ENCODE measurements at regions not wholly inside any gene's neighbourhood (a gene's known extent, or its start where the extent isn't known, plus 50 kb on each side); places are given as distances from the start of the nearest gene placed in this dataset.

DNA sequence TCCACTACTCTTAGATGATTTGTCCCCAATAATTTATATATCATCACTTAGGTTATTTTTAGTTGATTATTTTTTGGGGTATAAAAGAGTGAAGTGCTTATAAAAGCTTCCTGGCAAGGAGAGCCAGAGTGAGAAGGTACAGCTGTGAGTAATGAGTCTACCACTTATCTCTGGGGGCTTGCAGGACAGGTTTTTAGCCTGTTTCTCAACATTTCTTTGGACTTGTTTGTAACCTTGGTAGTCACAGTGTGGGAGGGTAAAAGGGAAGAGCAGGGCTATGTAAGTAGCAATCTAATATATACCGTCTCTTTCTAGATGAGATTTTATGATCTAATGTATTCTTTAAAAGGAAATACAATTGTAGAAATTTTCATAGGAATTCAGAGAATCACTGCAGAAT, 321.3 kb upstream of the GOLIM4 start:
- Histone ChIP-seq H3K4me2 (ENCODE audit: low read length) (no peak overlapping the region), H3K4me3 (ENCODE audit: low read length) (no peak overlapping the region)
- no peak for TF ChIP-seq EZH2 (IDR thresholded peaks at IDR 0.05; ENCODE audit: borderline replicate concordance, insufficient read depth, low read length, poor library complexity, severe bottlenecking)
- TF ChIP-seq EP300 (conservative IDR thresholded peaks at IDR 0.05; ENCODE audit: poor library complexity, severe bottlenecking) = no peak
- TF ChIP-seq RAD21 (conservative IDR thresholded peaks at IDR 0.05) = no peak
- no peak for TF ChIP-seq SMC3 (conservative IDR thresholded peaks at IDR 0.05; ENCODE audit: poor library complexity)
- no peak for TF ChIP-seq MXI1 (conservative IDR thresholded peaks at IDR 0.05; ENCODE audit: poor library complexity, severe bottlenecking)
- TF ChIP-seq, protein P1, sequence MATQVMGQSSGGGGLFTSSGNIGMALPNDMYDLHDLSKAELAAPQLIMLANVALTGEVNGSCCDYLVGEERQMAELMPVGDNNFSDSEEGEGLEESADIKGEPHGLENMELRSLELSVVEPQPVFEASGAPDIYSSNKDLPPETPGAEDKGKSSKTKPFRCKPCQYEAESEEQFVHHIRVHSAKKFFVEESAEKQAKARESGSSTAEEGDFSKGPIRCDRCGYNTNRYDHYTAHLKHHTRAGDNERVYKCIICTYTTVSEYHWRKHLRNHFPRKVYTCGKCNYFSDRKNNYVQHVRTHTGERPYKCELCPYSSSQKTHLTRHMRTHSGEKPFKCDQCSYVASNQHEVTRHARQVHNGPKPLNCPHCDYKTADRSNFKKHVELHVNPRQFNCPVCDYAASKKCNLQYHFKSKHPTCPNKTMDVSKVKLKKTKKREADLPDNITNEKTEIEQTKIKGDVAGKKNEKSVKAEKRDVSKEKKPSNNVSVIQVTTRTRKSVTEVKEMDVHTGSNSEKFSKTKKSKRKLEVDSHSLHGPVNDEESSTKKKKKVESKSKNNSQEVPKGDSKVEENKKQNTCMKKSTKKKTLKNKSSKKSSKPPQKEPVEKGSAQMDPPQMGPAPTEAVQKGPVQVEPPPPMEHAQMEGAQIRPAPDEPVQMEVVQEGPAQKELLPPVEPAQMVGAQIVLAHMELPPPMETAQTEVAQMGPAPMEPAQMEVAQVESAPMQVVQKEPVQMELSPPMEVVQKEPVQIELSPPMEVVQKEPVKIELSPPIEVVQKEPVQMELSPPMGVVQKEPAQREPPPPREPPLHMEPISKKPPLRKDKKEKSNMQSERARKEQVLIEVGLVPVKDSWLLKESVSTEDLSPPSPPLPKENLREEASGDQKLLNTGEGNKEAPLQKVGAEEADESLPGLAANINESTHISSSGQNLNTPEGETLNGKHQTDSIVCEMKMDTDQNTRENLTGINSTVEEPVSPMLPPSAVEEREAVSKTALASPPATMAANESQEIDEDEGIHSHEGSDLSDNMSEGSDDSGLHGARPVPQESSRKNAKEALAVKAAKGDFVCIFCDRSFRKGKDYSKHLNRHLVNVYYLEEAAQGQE (IDR thresholded peaks at IDR 0.05; ENCODE audit: borderline replicate concordance) = no peak
- TF ChIP-seq, protein P2, sequence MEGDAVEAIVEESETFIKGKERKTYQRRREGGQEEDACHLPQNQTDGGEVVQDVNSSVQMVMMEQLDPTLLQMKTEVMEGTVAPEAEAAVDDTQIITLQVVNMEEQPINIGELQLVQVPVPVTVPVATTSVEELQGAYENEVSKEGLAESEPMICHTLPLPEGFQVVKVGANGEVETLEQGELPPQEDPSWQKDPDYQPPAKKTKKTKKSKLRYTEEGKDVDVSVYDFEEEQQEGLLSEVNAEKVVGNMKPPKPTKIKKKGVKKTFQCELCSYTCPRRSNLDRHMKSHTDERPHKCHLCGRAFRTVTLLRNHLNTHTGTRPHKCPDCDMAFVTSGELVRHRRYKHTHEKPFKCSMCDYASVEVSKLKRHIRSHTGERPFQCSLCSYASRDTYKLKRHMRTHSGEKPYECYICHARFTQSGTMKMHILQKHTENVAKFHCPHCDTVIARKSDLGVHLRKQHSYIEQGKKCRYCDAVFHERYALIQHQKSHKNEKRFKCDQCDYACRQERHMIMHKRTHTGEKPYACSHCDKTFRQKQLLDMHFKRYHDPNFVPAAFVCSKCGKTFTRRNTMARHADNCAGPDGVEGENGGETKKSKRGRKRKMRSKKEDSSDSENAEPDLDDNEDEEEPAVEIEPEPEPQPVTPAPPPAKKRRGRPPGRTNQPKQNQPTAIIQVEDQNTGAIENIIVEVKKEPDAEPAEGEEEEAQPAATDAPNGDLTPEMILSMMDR (IDR thresholded peaks at IDR 0.05; ENCODE audit: poor library complexity, severe bottlenecking) = no peak

DNA sequence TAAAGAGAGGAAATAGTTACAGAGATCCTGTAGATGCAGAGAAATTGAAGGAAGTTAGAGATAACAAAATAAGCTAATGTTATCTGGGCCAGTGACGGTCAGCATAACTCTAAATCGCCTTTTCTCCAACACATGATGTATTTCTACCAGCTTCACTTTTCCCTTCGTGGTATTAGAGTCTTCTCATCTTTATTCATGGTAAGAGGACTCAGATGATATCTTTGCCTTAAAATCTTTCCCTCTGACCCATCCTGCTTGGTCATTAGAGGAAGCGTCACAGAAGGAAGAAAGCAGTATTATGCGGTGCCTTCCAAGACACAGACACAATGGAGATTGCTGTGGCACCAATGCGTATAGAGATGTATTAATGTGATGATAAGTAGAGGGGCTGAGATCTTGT, 320.7 kb upstream of the GOLIM4 start:
- H2AFZ ChIP-seq (ENCODE audit: low read depth, low read length) = no peak overlapping the region
- no peaks in the 10 kb centered on the region for H3K36me3 ChIP-seq (ENCODE audit: insufficient read depth, low read length)
- TF ChIP-seq EP300 (conservative IDR thresholded peaks at IDR 0.05; ENCODE audit: poor library complexity, severe bottlenecking) = no peak
- TF ChIP-seq, protein P2 (IDR thresholded peaks at IDR 0.05; ENCODE audit: poor library complexity, severe bottlenecking) = no peak
- TF ChIP-seq, protein P1 (IDR thresholded peaks at IDR 0.05; ENCODE audit: borderline replicate concordance) = no peak
- no peak for TF ChIP-seq MXI1 (conservative IDR thresholded peaks at IDR 0.05; ENCODE audit: poor library complexity, severe bottlenecking)
- no peak for TF ChIP-seq RAD21 (conservative IDR thresholded peaks at IDR 0.05)
- TF ChIP-seq EZH2 (IDR thresholded peaks at IDR 0.05; ENCODE audit: borderline replicate concordance, insufficient read depth, low read length, poor library complexity, severe bottlenecking) = no peak
- TF ChIP-seq SMC3 (conservative IDR thresholded peaks at IDR 0.05; ENCODE audit: poor library complexity) = no peak
- no peak for TF ChIP-seq POLR2AphosphoS5 (IDR thresholded peaks at IDR 0.05)
- H3K4me2 ChIP-seq (ENCODE audit: low read length) = no peak overlapping the region
- H3K9ac ChIP-seq (ENCODE audit: low read length) = no peak overlapping the region
- no peak overlapping the region for H3K4me3 ChIP-seq (ENCODE audit: low read length)
- no peaks in the 10 kb centered on the region for H3K79me2 ChIP-seq (replicated peaks; ENCODE audit: insufficient read depth, low read length)
- no peaks in the 10 kb centered on the region for H3K27me3 ChIP-seq (ENCODE audit: insufficient read depth, low read depth, low read length)
- H4K20me1 ChIP-seq (ENCODE audit: insufficient read depth) = no peaks in the 10 kb centered on the region
- no peaks in the 10 kb centered on the region for H3K9me2 ChIP-seq (ENCODE audit: insufficient read depth, low read length)
- H3F3A ChIP-seq (ENCODE audit: insufficient read depth, low read length, poor library complexity, severe bottlenecking) = no peaks in the 10 kb centered on the region
- H3K9me3 ChIP-seq (ENCODE audit: low read length) = no peaks in the 10 kb centered on the region
- H3K27ac ChIP-seq (ENCODE audit: low read length) = no peak overlapping the region

More for the DNA sequence above, 321.3 kb upstream of the GOLIM4 start:
- Histone ChIP-seq H3K9me3 (ENCODE audit: low read length) (no peaks in the 10 kb centered on the region), H3K36me3 (ENCODE audit: insufficient read depth, low read length) (no peaks in the 10 kb centered on the region), H3K9ac (ENCODE audit: low read length) (no peak overlapping the region), H4K20me1 (ENCODE audit: insufficient read depth) (no peaks in the 10 kb centered on the region), H2AFZ (ENCODE audit: low read depth, low read length) (no peak overlapping the region), H3K27me3 (ENCODE audit: insufficient read depth, low read depth, low read length) (no peaks in the 10 kb centered on the region), H3K79me2 (replicated peaks; ENCODE audit: insufficient read depth, low read length) (no peaks in the 10 kb centered on the region), H3F3A (ENCODE audit: insufficient read depth, low read length, poor library complexity, severe bottlenecking) (no peaks in the 10 kb centered on the region), H3K27ac (ENCODE audit: low read length) (no peak overlapping the region), H3K9me2 (ENCODE audit: insufficient read depth, low read length) (no peaks in the 10 kb centered on the region)
